Endothelial cell of umbilical vein (primary cell): ENCODE measurements at regions not wholly inside any gene's neighbourhood (a gene's known extent, or its start where the extent isn't known, plus 50 kb on each side); places are given as distances from the start of the nearest gene placed in this dataset.

Experiments
- BruUV-seq: library from RNA; stranded (reverse); fragments of 400-500 nt; replicated peaks from 2 replicates; lab custom pipeline; 2021; lab: Mats Ljungman, UMichigan
- CTCF ChIA-PET: fragments of 300-600, 350-600 bp; sonication (Branson Sonifier 250); formaldehyde crosslinking; loops from one replicate; lab custom pipeline; 2021; ENCODE audit warnings: antibody characterized with exemption, inconsistent platforms; lab: Charles Lee
- POLR2A ChIA-PET: fragments of 300-600, 350-600 bp; sonication (Branson Sonifier 250); formaldehyde crosslinking; loops from one replicate; lab custom pipeline; 2021; ENCODE audit warnings: antibody characterized with exemption, inconsistent platforms; lab: Charles Lee
- DNase-seq: peaks from one replicate; pipeline ENCODE4 v3.0.0-alpha.2; 2011; ENCODE audit warnings: low read depth, low spot score
- FAIRE-seq: peaks from 2 replicates; lab custom pipeline; 2011; peaks lifted over from hg19 to GRCh38; lab: Jason Lieb, UNC
- H2AFZ ChIP-seq: 2 replicates; pipeline ENCODE4 v1.6.0; 2012; ENCODE audit warnings: low read depth, low read length, control low read depth, inconsistent platforms
- H3K27ac ChIP-seq: 2 replicates; pipeline ENCODE4 v1.5.1; 2011; ENCODE audit warnings: low read depth, mild to moderate bottlenecking, control low read depth, low read length, moderate library complexity; ENCODE audit not compliant: insufficient read depth
- H3K27me3 ChIP-seq, 2 experiments: 2 replicates each; pipeline versions ENCODE4 v1.6.0 to v1.6.1; 2011; ENCODE audit warnings: low read length in 2 of 2, mixed read lengths in 1 of 2; ENCODE audit not compliant: control insufficient read depth in 2 of 2, insufficient read depth in 2 of 2
- H3K36me3 ChIP-seq, 2 experiments: 2 replicates in 1 of 2; 3 replicates in 1 of 2; pipeline ENCODE4 v1.5.1; 2011; ENCODE audit warnings: low read length in 2 of 2, mild to moderate bottlenecking in 1 of 2, moderate library complexity in 1 of 2; ENCODE audit not compliant: control insufficient read depth in 2 of 2, insufficient read depth in 2 of 2; ENCODE audit errors: extremely low read depth in 1 of 2
- H3K4me1 ChIP-seq: 3 replicates; pipeline ENCODE4 v1.5.1; 2011; ENCODE audit warnings: mild to moderate bottlenecking, low read length; ENCODE audit not compliant: control insufficient read depth, insufficient read depth; ENCODE audit errors: extremely low read depth
- H3K4me2 ChIP-seq: 2 replicates; pipeline ENCODE4 v1.6.1; 2011; ENCODE audit warnings: low read length, control low read depth, mixed read lengths; ENCODE audit not compliant: insufficient read depth
- H3K4me3 ChIP-seq, 3 experiments: fragments of 200-600 bp in 1 of 3; sonication (generic), shearing (Covaris generic) in 1 of 3; replicated peaks in 1 of 3; 2 replicates each; pipeline ENCODE4 v1.5.1; 2011 to 2016; ENCODE audit warnings: control low read depth in 3 of 3, low read length in 3 of 3, mild to moderate bottlenecking in 2 of 3, inconsistent platforms in 1 of 3, low read depth in 1 of 3, moderate library complexity in 1 of 3; ENCODE audit not compliant: insufficient read depth in 1 of 3
- H3K79me2 ChIP-seq: 2 replicates; pipeline ENCODE4 v1.6.0; 2012; ENCODE audit warnings: low read length, inconsistent platforms; ENCODE audit not compliant: control insufficient read depth, insufficient read depth
- H3K9ac ChIP-seq: replicated peaks from 2 replicates; pipeline ENCODE3; 2011; ENCODE audit warnings: low read length, control low read depth; ENCODE audit not compliant: insufficient read depth; ENCODE audit errors: extremely low read depth
- H3K9me1 ChIP-seq: replicated peaks from 3 replicates; pipeline ENCODE4 v1.6.0; 2011; ENCODE audit warnings: mild to moderate bottlenecking, low read length; ENCODE audit not compliant: control insufficient read depth, insufficient read depth; ENCODE audit errors: extremely low read depth
- H3K9me3 ChIP-seq: replicated peaks from 2 replicates; pipeline ENCODE4 v1.5.1; 2012; ENCODE audit warnings: low read length, inconsistent platforms; ENCODE audit not compliant: control insufficient read depth, insufficient read depth
- H4K20me1 ChIP-seq: replicated peaks from 2 replicates; pipeline ENCODE3; 2011; ENCODE audit warnings: mild to moderate bottlenecking, low read length; ENCODE audit not compliant: control insufficient read depth, insufficient read depth; ENCODE audit errors: extremely low read depth
- EZH2 ChIP-seq: IDR thresholded peaks from 2 replicates; pipeline ENCODE4 v1.6.1; 2012; ENCODE audit warnings: borderline replicate concordance, low read depth, mild to moderate bottlenecking, moderate library complexity, low read length, inconsistent platforms; ENCODE audit not compliant: severe bottlenecking
- FOS ChIP-seq: IDR thresholded peaks from 2 replicates; pipeline ENCODE4 v1.6.1; 2011; ENCODE audit warnings: mild to moderate bottlenecking, low read length, moderate library complexity, borderline replicate concordance; ENCODE audit not compliant: insufficient read depth
- GATA2 ChIP-seq: IDR thresholded peaks from 2 replicates; pipeline ENCODE4 v1.7.0; 2011; ENCODE audit warnings: low read depth, mild to moderate bottlenecking, moderate library complexity, mixed read lengths, low read length; ENCODE audit not compliant: insufficient read length, insufficient read depth
- JUN ChIP-seq: IDR thresholded peaks from 2 replicates; pipeline ENCODE4 v1.6.1; 2011; ENCODE audit warnings: borderline replicate concordance, low read depth; ENCODE audit not compliant: insufficient read length, insufficient read depth
- MYC ChIP-seq: IDR thresholded peaks from one replicate; pipeline ENCODE4 v1.6.1; 2011; ENCODE audit warnings: mild to moderate bottlenecking, low read depth, low read length
- POLR2A ChIP-seq: IDR thresholded peaks from 2 replicates; pipeline ENCODE4 v1.6.1; 2012; ENCODE audit warnings: low read depth, mild to moderate bottlenecking, control low read depth, low read length
- POLR2AphosphoS5 ChIP-seq: IDR thresholded peaks from 2 replicates; pipeline ENCODE4 v1.6.1; 2012; ENCODE audit warnings: low read depth, mild to moderate bottlenecking, control low read depth, low read length, moderate library complexity; ENCODE audit not compliant: insufficient read depth
- dilution Hi-C: fragments of 300-500 bp; cut with MboI; formaldehyde crosslinking; loops from one replicate; pipeline ENCODE4 v1.15.0; 2019; ENCODE audit warnings: low sequenced_read_pairs; ENCODE audit not compliant: extremely low pct_ligation_motif_present
- intact Hi-C: fragments of 100-400 bp; cut with micrococcal nuclease; formaldehyde crosslinking; loops from one replicate; pipeline ENCODE4 v1.10.0; 2022
- TF ChIP-seq, protein P1 (sequence below), 2 donors: IDR thresholded peaks; 1 replicate in 1 of 2; 2 replicates in 1 of 2; pipeline ENCODE4 v1.5.1; 2011; ENCODE audit warnings: low read length in 2 of 2, mild to moderate bottlenecking in 2 of 2, moderate library complexity in 2 of 2, control low read depth in 1 of 2, inconsistent platforms in 1 of 2, low read depth in 1 of 2; ENCODE audit not compliant: insufficient read depth in 1 of 2; ENCODE audit errors: extremely low read depth in 1 of 2
- TF ChIP-seq, protein P2 (sequence below): IDR thresholded peaks from 2 replicates; pipeline ENCODE4 v1.6.1; 2011; ENCODE audit not compliant: insufficient read depth, insufficient read length

DNA sequence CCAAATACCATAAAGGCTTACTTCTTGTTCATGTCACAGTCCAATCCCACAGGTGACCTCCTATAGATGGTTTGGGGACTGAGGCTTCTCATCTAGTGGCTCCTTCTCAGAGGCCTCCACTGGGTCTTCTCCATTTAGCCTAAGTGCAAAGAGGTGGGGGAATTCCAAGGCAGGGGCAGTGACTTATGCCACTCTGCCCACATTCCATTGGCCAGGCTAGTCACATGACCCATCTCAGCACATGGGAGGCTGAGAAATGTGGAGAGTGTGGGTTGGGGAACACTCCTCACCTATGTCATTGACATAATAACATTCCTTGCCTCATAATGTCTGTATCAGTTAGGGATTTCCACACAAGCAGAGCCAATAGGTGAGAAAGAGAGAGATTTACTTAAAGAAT is 104.3 kb upstream of the PLXNA4 start:
- H3K9ac ChIP-seq: no peak overlapping the region
- ChIA-PET POLR2A (no interaction called here), CTCF (no interaction called here)
- BruUV-seq: no TSS peak
- H2AFZ ChIP-seq: no peak overlapping the region
- no peaks in the 10 kb centered on the region for H3K9me3 ChIP-seq
- no peaks in the 10 kb centered on the region for H3K36me3 ChIP-seq
- no peak overlapping the region for H3K27ac ChIP-seq
- H3K27me3 ChIP-seq: peaks cover 0 to 3% of the 10 kb centered on the region in 2 experiments
- H3K4me3 ChIP-seq: no peak overlapping the region
- DNase-seq (no peak), FAIRE-seq (no peak)
- H4K20me1 ChIP-seq: no peaks in the 10 kb centered on the region
- no peaks in the 10 kb centered on the region for H3K79me2 ChIP-seq
- intact Hi-C loops (no loop called here), dilution Hi-C loops (no loop called here)
- no peak overlapping the region for H3K4me2 ChIP-seq
- H3K9me1 ChIP-seq: no peaks in the 10 kb centered on the region
- TF ChIP-seq MYC: no peak
- TF ChIP-seq POLR2A: no peak
- H3K4me1 ChIP-seq: no peaks in the 10 kb centered on the region

DNA sequence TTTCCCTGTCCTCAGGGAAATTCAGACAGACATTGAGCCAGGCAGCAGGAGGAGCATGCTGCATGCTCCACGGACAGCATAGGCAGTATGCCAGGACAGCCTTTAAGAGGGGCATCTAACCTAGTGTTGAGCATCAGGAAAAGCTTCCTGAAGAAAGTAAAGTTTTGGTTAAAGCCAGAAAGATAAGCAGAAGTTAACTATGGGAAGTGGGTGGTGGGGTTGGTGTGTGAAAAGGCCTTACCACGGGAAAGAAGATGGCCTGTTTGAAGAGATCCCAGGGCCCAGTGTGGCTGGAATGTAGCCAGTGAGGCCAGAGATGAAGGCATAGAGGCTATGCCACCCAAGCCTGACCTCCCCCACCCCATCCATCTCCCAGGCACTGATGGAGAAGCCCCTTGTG is 102.4 kb upstream of the PLXNA4 start:
- POLR2A ChIA-PET: no interaction called here
- no TSS peak for BruUV-seq
- no peaks in the 10 kb centered on the region for H3K36me3 ChIP-seq
- H2AFZ ChIP-seq: no peak overlapping the region
- dilution Hi-C loops (no loop called here), intact Hi-C loops (no loop called here)
- no peak overlapping the region for H3K4me3 ChIP-seq
- H3K9ac ChIP-seq: no peak overlapping the region
- H3K9me1 ChIP-seq: no peaks in the 10 kb centered on the region
- no peaks in the 10 kb centered on the region for H4K20me1 ChIP-seq
- DNase-seq: no peak
- no peak for FAIRE-seq
- H3K4me2 ChIP-seq: no peak overlapping the region
- TF ChIP-seq JUN (no peak), FOS (no peak), POLR2AphosphoS5 (no peak), EZH2 (no peak), MYC (no peak), GATA2 (no peak), POLR2A (no peak)
- TF ChIP-seq, protein P1, sequence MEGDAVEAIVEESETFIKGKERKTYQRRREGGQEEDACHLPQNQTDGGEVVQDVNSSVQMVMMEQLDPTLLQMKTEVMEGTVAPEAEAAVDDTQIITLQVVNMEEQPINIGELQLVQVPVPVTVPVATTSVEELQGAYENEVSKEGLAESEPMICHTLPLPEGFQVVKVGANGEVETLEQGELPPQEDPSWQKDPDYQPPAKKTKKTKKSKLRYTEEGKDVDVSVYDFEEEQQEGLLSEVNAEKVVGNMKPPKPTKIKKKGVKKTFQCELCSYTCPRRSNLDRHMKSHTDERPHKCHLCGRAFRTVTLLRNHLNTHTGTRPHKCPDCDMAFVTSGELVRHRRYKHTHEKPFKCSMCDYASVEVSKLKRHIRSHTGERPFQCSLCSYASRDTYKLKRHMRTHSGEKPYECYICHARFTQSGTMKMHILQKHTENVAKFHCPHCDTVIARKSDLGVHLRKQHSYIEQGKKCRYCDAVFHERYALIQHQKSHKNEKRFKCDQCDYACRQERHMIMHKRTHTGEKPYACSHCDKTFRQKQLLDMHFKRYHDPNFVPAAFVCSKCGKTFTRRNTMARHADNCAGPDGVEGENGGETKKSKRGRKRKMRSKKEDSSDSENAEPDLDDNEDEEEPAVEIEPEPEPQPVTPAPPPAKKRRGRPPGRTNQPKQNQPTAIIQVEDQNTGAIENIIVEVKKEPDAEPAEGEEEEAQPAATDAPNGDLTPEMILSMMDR (IDR thresholded peaks at IDR 0.05; ENCODE audit: extremely low read depth in 1 of 2, insufficient read depth in 1 of 2, low read depth in 1 of 2, low read length in 2 of 2): no peak
- TF ChIP-seq, protein P2, sequence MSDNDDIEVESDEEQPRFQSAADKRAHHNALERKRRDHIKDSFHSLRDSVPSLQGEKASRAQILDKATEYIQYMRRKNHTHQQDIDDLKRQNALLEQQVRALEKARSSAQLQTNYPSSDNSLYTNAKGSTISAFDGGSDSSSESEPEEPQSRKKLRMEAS: no peak
- H3K27me3 ChIP-seq: peaks cover 0 to 2% of the 10 kb centered on the region in 2 experiments
- H3K27ac ChIP-seq: no peak overlapping the region
- no peaks in the 10 kb centered on the region for H3K79me2 ChIP-seq
- CTCF ChIA-PET: interaction anchor here (1.3 kb wide), 1 partner anchor 21 kb away, joined by 3 read pairs; no protein-coding TSS in a partner anchor
- no peaks in the 10 kb centered on the region for H3K9me3 ChIP-seq
- H3K4me1 ChIP-seq: no peaks in the 10 kb centered on the region
